PC-9 (cell line): ENCODE measurements at regions not wholly inside any gene's neighbourhood (a gene's known extent, or its start where the extent isn't known, plus 50 kb on each side); places are given as distances from the start of the nearest gene placed in this dataset.

ENCODE experiments used
- BruUV-seq: library from RNA; stranded (reverse); fragments of 400-500 nt; replicated peaks from 2 replicates; lab custom pipeline; 2021; lab: Mats Ljungman, UMichigan
- CTCF ChIA-PET: fragments of 300-600 bp; sonication (Branson Sonifier 250); formaldehyde crosslinking; loops from one replicate; lab custom pipeline; 2022; ENCODE audit warnings: antibody characterized with exemption; lab: Charles Lee
- POLR2A ChIA-PET: fragments of 300-600 bp; sonication (Branson Sonifier 250); formaldehyde crosslinking; loops from one replicate; lab custom pipeline; 2022; ENCODE audit warnings: antibody characterized with exemption; ENCODE audit not compliant: unreplicated experiment; lab: Charles Lee
- DNase-seq, 2 experiments: peaks; one replicate each; pipeline versions ENCODE4 v3.0.0 to v3.0.0-alpha.2; 2015 to 2022; ENCODE audit warnings: mixed read lengths in 1 of 2
- H2AFZ ChIP-seq: fragments of 200-600 bp; sonication (generic); 2 replicates; pipeline ENCODE4 v1.8.1; 2017; ENCODE audit warnings: antibody characterized with exemption
- H3F3A ChIP-seq: fragments of 200-600 bp; sonication (generic); 2 replicates; pipeline ENCODE4 v1.8.1; 2017; ENCODE audit warnings: antibody characterized with exemption, mild to moderate bottlenecking, low read depth; ENCODE audit not compliant: insufficient read depth
- H3K27ac ChIP-seq: fragments of 200-600 bp; sonication (generic); 2 replicates; pipeline ENCODE4 v1.6.1; 2016; ENCODE audit warnings: mixed run types
- H3K27me3 ChIP-seq: fragments of 200-600 bp; sonication (generic); 2 replicates; pipeline ENCODE4 v1.6.1; 2016; ENCODE audit warnings: low read depth, mixed run types; ENCODE audit not compliant: insufficient read depth
- H3K36me3 ChIP-seq: fragments of 200-600 bp; sonication (generic); 2 replicates; pipeline ENCODE4 v1.6.1; 2016; ENCODE audit warnings: low read depth, mixed run types
- H3K4me1 ChIP-seq: fragments of 200-600 bp; sonication (generic); replicated peaks from 2 replicates; pipeline ENCODE4 v1.6.1; 2016; ENCODE audit warnings: mixed run types; ENCODE audit not compliant: insufficient read depth
- H3K4me2 ChIP-seq: fragments of 200-600 bp; sonication (generic); 2 replicates; pipeline ENCODE4 v1.6.1; 2017; ENCODE audit warnings: mixed run types
- H3K4me3 ChIP-seq: fragments of 200-600 bp; sonication (generic); 2 replicates; pipeline ENCODE4 v1.6.1; 2016; ENCODE audit warnings: mixed run types
- H3K79me2 ChIP-seq: fragments of 200-600 bp; sonication (generic); 2 replicates; pipeline ENCODE4 v1.6.1; 2017; ENCODE audit warnings: low read depth, mixed run types
- H3K9me2 ChIP-seq: fragments of 200-600 bp; sonication (generic); 2 replicates; pipeline ENCODE4 v1.8.1; 2017; ENCODE audit warnings: mild to moderate bottlenecking; ENCODE audit not compliant: insufficient read depth
- H3K9me3 ChIP-seq: fragments of 200-600 bp; sonication (generic); 2 replicates; pipeline ENCODE4 v1.8.1; 2016; ENCODE audit warnings: low read depth; ENCODE audit not compliant: insufficient read depth
- H4K20me1 ChIP-seq: fragments of 200-600 bp; sonication (generic); 2 replicates; pipeline ENCODE4 v1.8.1; 2017; ENCODE audit not compliant: insufficient read depth
- EZH2 ChIP-seq: fragments of 200-600 bp; sonication (generic); IDR thresholded peaks from 2 replicates; pipeline ENCODE4 v1.8.0; 2017; ENCODE audit warnings: antibody characterized with exemption, low read depth
- intact Hi-C: fragments of 100-400 bp; cut with micrococcal nuclease; formaldehyde crosslinking; loops from one replicate; pipeline ENCODE4 v1.10.0; 2022; ENCODE audit not compliant: unreplicated experiment
- TF ChIP-seq, protein P1 (sequence below): fragments of 200-600 bp; sonication (generic); conservative IDR thresholded peaks from 2 replicates; pipeline ENCODE4 v1.6.1; 2017; ENCODE audit warnings: mixed run types, antibody characterized with exemption, mild to moderate bottlenecking, moderate library complexity

GRCh38 chr4:184275766-184276165, 58.1 kb upstream of the ENPP6 start:
- no peak overlapping the region for H3K27ac ChIP-seq
- H3K27me3 ChIP-seq = no peaks in the 10 kb centered on the region
- no peak for TF ChIP-seq EZH2
- TF ChIP-seq, protein P1, sequence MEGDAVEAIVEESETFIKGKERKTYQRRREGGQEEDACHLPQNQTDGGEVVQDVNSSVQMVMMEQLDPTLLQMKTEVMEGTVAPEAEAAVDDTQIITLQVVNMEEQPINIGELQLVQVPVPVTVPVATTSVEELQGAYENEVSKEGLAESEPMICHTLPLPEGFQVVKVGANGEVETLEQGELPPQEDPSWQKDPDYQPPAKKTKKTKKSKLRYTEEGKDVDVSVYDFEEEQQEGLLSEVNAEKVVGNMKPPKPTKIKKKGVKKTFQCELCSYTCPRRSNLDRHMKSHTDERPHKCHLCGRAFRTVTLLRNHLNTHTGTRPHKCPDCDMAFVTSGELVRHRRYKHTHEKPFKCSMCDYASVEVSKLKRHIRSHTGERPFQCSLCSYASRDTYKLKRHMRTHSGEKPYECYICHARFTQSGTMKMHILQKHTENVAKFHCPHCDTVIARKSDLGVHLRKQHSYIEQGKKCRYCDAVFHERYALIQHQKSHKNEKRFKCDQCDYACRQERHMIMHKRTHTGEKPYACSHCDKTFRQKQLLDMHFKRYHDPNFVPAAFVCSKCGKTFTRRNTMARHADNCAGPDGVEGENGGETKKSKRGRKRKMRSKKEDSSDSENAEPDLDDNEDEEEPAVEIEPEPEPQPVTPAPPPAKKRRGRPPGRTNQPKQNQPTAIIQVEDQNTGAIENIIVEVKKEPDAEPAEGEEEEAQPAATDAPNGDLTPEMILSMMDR = no peak
- H3K4me2 ChIP-seq = no peak overlapping the region
- 0 out of 2 replicates have a peak, but pooled peaks cover 4% of the 10 kb centered on the region for H3K4me1 ChIP-seq
- no peaks in the 10 kb centered on the region for H4K20me1 ChIP-seq
- no peaks in the 10 kb centered on the region for H3K9me2 ChIP-seq
- H3K9me3 ChIP-seq = no peaks in the 10 kb centered on the region
- no peak for DNase-seq
- no peaks in the 10 kb centered on the region for H3F3A ChIP-seq
- H3K4me3 ChIP-seq = no peak overlapping the region
- no peak overlapping the region for H2AFZ ChIP-seq
- intact Hi-C loops = no loop called here
- H3K79me2 ChIP-seq = no peaks in the 10 kb centered on the region
- POLR2A ChIA-PET = no interaction called here
- BruUV-seq = no TSS peak
- CTCF ChIA-PET = no interaction called here
- no peaks in the 10 kb centered on the region for H3K36me3 ChIP-seq

DNA sequence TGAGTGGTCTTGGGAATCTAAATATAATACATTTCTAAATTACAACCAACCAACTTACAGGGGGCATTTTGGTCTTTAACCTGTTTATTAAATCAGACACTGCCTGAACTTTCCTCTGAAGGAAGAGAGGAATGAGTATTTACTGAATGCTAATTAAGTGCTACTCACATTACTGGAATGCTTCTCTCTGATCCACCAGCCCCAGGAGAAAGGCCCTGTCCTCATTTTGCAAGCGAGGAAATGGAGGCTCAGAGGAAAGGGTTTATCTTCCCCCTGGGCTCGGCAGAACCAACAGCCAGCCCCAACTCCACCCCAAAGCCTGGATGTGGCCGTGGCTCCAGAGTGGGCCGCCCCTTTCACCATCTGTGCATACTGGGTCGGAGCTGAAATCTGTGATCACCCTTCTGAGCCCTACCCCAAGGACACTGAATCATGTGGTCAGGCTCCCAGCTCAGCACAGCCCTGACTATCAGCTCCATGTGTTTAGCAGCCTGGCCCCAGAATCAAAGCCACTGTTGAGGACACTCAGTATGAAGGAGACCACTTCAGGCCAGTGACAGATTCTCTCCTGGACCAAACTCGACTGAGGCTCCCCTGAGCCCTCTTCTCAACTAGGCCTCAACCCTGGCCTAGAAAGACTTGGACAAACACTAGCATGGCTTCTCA, 56.7 kb upstream of the ENPP6 start:
- intact Hi-C loops = no loop called here
- Histone ChIP-seq H3K4me1 (0 out of 2 replicates have a peak, but pooled peaks cover 4% of the 10 kb centered on the region), H2AFZ (no peak overlapping the region), H3K9me3 (no peaks in the 10 kb centered on the region), H4K20me1 (no peaks in the 10 kb centered on the region), H3K9me2 (no peaks in the 10 kb centered on the region), H3K4me2 (no peak overlapping the region), H3K79me2 (no peaks in the 10 kb centered on the region), H3F3A (no peaks in the 10 kb centered on the region), H3K36me3 (no peaks in the 10 kb centered on the region), H3K27me3 (no peaks in the 10 kb centered on the region), H3K27ac (no peak overlapping the region), H3K4me3 (no peak overlapping the region)
- ChIA-PET POLR2A (no interaction called here), CTCF (interaction anchor here (0.6 kb wide), 1 partner anchor 63 kb away, joined by 8 read pairs; no protein-coding TSS in a partner anchor)
- DNase-seq = no peak
- TF ChIP-seq, protein P1 = no peak
- no peak for TF ChIP-seq EZH2
- BruUV-seq = no TSS peak

DNA sequence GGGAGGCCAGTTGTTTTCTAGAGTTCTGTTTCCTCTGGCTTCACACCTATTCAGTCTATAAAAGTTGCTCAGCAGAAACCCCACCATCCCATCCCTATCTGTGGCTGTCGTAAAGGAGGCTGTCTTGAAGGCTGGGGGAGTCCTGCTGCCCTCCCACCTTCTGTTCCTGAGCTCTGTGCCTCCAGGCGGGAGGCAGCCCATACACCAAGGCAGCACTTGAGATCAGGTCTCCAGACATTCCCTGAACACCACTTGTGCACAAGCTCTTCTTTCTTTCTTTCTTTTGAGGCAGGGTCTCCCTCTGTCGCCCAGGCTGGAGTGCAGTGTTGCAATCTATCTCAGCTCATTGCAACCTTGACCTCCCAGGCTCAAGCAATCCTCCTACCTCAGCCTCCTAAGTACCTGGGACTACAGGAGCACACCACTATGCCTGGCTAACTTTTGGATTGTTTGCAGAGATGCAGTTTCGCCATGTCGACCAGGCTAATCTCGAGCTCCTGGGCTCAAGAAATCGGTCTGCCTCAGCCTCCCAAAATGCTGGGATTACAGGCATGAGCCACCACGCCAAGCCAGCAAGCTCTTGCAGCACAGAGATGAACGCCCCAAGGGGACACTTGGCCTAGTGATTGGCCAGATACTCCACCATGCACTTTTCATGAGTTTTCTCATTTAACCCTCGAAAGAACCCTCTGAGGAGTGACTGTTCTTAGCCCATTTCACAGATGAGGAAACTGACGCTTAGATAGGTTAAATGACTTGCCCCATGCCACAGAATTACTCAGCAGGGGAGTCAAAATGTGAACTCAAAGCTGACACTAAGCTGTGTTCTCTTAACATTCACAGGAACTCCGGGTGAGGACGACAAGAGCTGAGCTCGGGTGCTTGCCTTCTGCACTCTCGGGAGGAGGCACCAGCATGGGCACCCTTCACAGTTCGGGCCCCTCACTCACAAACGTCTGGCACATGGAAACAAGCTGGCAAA, 55.8 kb upstream of the ENPP6 start:
- Histone ChIP-seq H3K9me3 (no peaks in the 10 kb centered on the region), H3K27ac (no peak overlapping the region), H3K79me2 (no peaks in the 10 kb centered on the region), H3K4me2 (no peak overlapping the region), H3K4me1 (peaks cover 14% of the 10 kb centered on the region), H3F3A (peaks cover 6% of the 10 kb centered on the region), H3K36me3 (no peaks in the 10 kb centered on the region), H3K27me3 (no peaks in the 10 kb centered on the region), H3K9me2 (no peaks in the 10 kb centered on the region), H3K4me3 (no peak overlapping the region), H2AFZ (no peak overlapping the region), H4K20me1 (no peaks in the 10 kb centered on the region)
- no peak for TF ChIP-seq EZH2
- TF ChIP-seq, protein P1 = no peak
- ChIA-PET POLR2A (no interaction called here), CTCF (no interaction called here)
- no peak for DNase-seq
- no TSS peak for BruUV-seq
- intact Hi-C loops = no loop called here
